K562 (cell line): ENCODE measurements at regions not wholly inside any gene's neighbourhood (a gene's known extent, or its start where the extent isn't known, plus 50 kb on each side); places are given as distances from the start of the nearest gene placed in this dataset.

Experiments
- BHLHE40 ChIP-seq: IDR thresholded peaks from 2 replicates; pipeline ENCODE4 v1.6.1; 2011; ENCODE audit warnings: low read length, improper control_type of control experiment
- TF ChIP-seq, protein P1 (sequence below): fragments of 150-350 bp; IDR thresholded peaks from 2 replicates; pipeline ENCODE4 v1.6.1; 2014; ENCODE audit warnings: low read depth, mild to moderate bottlenecking, low read length, borderline replicate concordance

DNA sequence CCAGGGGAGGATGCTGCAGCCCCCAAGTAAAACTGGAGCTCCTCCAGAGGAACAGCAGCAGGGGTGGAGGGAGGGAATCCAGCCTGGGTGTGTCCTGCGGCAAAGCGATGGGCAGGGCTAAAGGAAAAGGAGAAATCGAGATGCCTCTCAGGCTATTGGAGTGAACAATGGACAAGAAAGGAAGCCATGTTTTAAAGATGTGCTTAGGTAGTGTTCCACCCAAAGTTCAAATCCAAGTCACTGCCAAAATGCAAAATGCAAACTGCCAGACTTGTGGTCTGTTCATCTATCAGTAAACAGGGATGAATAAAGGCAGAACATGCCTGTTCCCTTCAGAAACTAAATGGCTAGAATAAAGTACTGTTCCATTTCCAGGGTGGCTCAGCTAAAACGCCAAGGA lies 197.5 kb upstream of the NSMCE3 start:
- TF ChIP-seq, protein P1, sequence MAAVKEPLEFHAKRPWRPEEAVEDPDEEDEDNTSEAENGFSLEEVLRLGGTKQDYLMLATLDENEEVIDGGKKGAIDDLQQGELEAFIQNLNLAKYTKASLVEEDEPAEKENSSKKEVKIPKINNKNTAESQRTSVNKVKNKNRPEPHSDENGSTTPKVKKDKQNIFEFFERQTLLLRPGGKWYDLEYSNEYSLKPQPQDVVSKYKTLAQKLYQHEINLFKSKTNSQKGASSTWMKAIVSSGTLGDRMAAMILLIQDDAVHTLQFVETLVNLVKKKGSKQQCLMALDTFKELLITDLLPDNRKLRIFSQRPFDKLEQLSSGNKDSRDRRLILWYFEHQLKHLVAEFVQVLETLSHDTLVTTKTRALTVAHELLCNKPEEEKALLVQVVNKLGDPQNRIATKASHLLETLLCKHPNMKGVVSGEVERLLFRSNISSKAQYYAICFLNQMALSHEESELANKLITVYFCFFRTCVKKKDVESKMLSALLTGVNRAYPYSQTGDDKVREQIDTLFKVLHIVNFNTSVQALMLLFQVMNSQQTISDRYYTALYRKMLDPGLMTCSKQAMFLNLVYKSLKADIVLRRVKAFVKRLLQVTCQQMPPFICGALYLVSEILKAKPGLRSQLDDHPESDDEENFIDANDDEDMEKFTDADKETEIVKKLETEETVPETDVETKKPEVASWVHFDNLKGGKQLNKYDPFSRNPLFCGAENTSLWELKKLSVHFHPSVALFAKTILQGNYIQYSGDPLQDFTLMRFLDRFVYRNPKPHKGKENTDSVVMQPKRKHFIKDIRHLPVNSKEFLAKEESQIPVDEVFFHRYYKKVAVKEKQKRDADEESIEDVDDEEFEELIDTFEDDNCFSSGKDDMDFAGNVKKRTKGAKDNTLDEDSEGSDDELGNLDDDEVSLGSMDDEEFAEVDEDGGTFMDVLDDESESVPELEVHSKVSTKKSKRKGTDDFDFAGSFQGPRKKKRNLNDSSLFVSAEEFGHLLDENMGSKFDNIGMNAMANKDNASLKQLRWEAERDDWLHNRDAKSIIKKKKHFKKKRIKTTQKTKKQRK, result no peak
- no peak for TF ChIP-seq BHLHE40
